ENCODE measurements at regions not wholly inside any gene's neighbourhood (a gene's known extent, or its start where the extent isn't known, plus 50 kb on each side); places are given as distances from the start of the nearest gene placed in this dataset.
"Not testable (repeated sequence)": the region's sequence is repeated elsewhere in the genome, so short reads cannot be mapped to it uniquely, and the experiment has no call there.

GRCh38 chr6:78666764-78667163 is 200.6 kb upstream of the IRAK1BP1 start:
- Histone ChIP-seq H3K36me3 (ENCODE audit: insufficient read depth, low read length) (no peaks in the 10 kb centered on the region), H3K4me3 (no peak overlapping the region), H3K9me3 (ENCODE audit: low read depth, low read length) (no peaks in the 10 kb centered on the region), H3K27ac (no peak overlapping the region), H3K9ac (ENCODE audit: insufficient read length) (no peak overlapping the region)
- DNase-seq (ENCODE audit: low read depth, low spot score): no peak
- no peak for TF ChIP-seq FOXP2 (optimal IDR thresholded peaks at IDR 0.05; ENCODE audit: control extremely low read depth, extremely low read length, insufficient read depth)
- no peak for TF ChIP-seq EZH2 (IDR thresholded peaks at IDR 0.05)
- TF ChIP-seq POLR2AphosphoS5 (IDR thresholded peaks at IDR 0.05; ENCODE audit: borderline replicate concordance, low read depth, low read length): no peak

GRCh38 chr6:78670156-78670555 is 197.2 kb upstream of the IRAK1BP1 start:
- DNase-seq (ENCODE audit: low read depth, low spot score): no peak
- TF ChIP-seq FOXP2 (optimal IDR thresholded peaks at IDR 0.05; ENCODE audit: control extremely low read depth, extremely low read length, insufficient read depth) (no peak), POLR2AphosphoS5 (IDR thresholded peaks at IDR 0.05; ENCODE audit: borderline replicate concordance, low read depth, low read length) (no peak), EZH2 (IDR thresholded peaks at IDR 0.05) (no peak)
- Histone ChIP-seq H3K36me3 (ENCODE audit: insufficient read depth, low read length) (no peaks in the 10 kb centered on the region), H3K27ac (no peak overlapping the region), H3K4me3 (no peak overlapping the region), H3K9ac (ENCODE audit: insufficient read length) (no peak overlapping the region), H3K9me3 (ENCODE audit: low read depth, low read length) (no peaks in the 10 kb centered on the region)

DNA sequence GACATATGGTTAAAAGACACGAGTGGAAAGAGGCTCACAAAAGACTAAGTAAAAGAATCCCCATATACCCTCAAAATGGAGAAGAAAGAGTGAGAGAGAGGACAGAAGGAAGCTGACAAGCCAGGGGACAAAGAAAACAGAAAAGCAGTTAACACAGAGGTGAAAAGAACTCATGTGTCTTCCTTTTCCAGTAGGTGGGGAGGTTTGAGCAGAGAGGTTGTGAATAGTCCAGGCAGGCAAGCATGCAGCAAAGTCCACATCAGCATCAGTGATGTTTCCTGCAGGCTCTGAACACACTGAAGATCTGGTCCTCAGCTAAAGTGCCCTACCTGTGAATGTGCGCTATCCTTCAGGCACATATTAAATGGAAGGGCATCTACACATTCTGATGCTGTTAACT is 196.5 kb upstream of the IRAK1BP1 start:
- no peak overlapping the region for H3K27ac ChIP-seq

GRCh38 chr6:78676069-78677007 is 191.0 kb upstream of the IRAK1BP1 start:
- H3K4me3 ChIP-seq; H3K9me3 ChIP-seq (ENCODE audit: low read depth, low read length); DNase-seq (ENCODE audit: low read depth, low spot score); H3K27ac ChIP-seq; H3K36me3 ChIP-seq (ENCODE audit: insufficient read depth, low read length); H3K9ac ChIP-seq (ENCODE audit: insufficient read length): not testable (repeated sequence)

More for the DNA sequence above, 196.5 kb upstream of the IRAK1BP1 start:
- no peak overlapping the region for H3K4me3 ChIP-seq
- H3K36me3 ChIP-seq (ENCODE audit: insufficient read depth, low read length): no peaks in the 10 kb centered on the region
- DNase-seq (ENCODE audit: low read depth, low spot score): no peak
- no peak overlapping the region for H3K9ac ChIP-seq (ENCODE audit: insufficient read length)
- no peaks in the 10 kb centered on the region for H3K9me3 ChIP-seq (ENCODE audit: low read depth, low read length)
- TF ChIP-seq POLR2AphosphoS5 (IDR thresholded peaks at IDR 0.05; ENCODE audit: borderline replicate concordance, low read depth, low read length) (no peak), FOXP2 (optimal IDR thresholded peaks at IDR 0.05; ENCODE audit: control extremely low read depth, extremely low read length, insufficient read depth) (no peak), EZH2 (IDR thresholded peaks at IDR 0.05) (no peak)

- H3K4me3 ChIP-seq: no peak overlapping the region
- TF ChIP-seq EZH2 (IDR thresholded peaks at IDR 0.05) (no peak), POLR2AphosphoS5 (IDR thresholded peaks at IDR 0.05; ENCODE audit: borderline replicate concordance, low read depth, low read length) (no peak), FOXP2 (optimal IDR thresholded peaks at IDR 0.05; ENCODE audit: control extremely low read depth, extremely low read length, insufficient read depth) (no peak)
- H3K27ac ChIP-seq: no peak overlapping the region
- DNase-seq (ENCODE audit: low read depth, low spot score): no peak
- no peak overlapping the region for H3K9ac ChIP-seq (ENCODE audit: insufficient read length)
- H3K36me3 ChIP-seq (ENCODE audit: insufficient read depth, low read length): no peaks in the 10 kb centered on the region
- no peaks in the 10 kb centered on the region for H3K9me3 ChIP-seq (ENCODE audit: low read depth, low read length)
Observed at GRCh38 chr6:78688668-78689067, 178.7 kb upstream of the IRAK1BP1 start.

- DNase-seq (ENCODE audit: low read depth, low spot score): no peak
- Histone ChIP-seq H3K36me3 (ENCODE audit: insufficient read depth, low read length) (no peaks in the 10 kb centered on the region), H3K4me3 (no peak overlapping the region), H3K9ac (ENCODE audit: insufficient read length) (no peak overlapping the region), H3K27ac (no peak overlapping the region), H3K9me3 (ENCODE audit: low read depth, low read length) (no peaks in the 10 kb centered on the region)
- TF ChIP-seq POLR2AphosphoS5 (IDR thresholded peaks at IDR 0.05; ENCODE audit: borderline replicate concordance, low read depth, low read length) (no peak), FOXP2 (optimal IDR thresholded peaks at IDR 0.05; ENCODE audit: control extremely low read depth, extremely low read length, insufficient read depth) (no peak), EZH2 (IDR thresholded peaks at IDR 0.05) (no peak)
Observed at GRCh38 chr6:78693835-78694234, 173.5 kb upstream of the IRAK1BP1 start.

GRCh38 chr6:78694628-78695027 is 172.7 kb upstream of the IRAK1BP1 start:
- H3K9me3 ChIP-seq (ENCODE audit: low read depth, low read length); H3K27ac ChIP-seq; H3K4me3 ChIP-seq; H3K36me3 ChIP-seq (ENCODE audit: insufficient read depth, low read length); DNase-seq (ENCODE audit: low read depth, low spot score); H3K9ac ChIP-seq (ENCODE audit: insufficient read length): not testable (repeated sequence)

- no peak overlapping the region for H3K9ac ChIP-seq (ENCODE audit: insufficient read length)
- no peak for DNase-seq (ENCODE audit: low read depth, low spot score)
Observed at GRCh38 chr6:78700991-78701390, 166.4 kb upstream of the IRAK1BP1 start.

GRCh38 chr6:78701407-78701806 is 165.9 kb upstream of the IRAK1BP1 start:
- Histone ChIP-seq H3K27ac (no peak overlapping the region), H3K9me3 (ENCODE audit: low read depth, low read length) (no peaks in the 10 kb centered on the region), H3K9ac (ENCODE audit: insufficient read length) (no peak overlapping the region), H3K4me3 (no peak overlapping the region), H3K36me3 (ENCODE audit: insufficient read depth, low read length) (no peaks in the 10 kb centered on the region)
- TF ChIP-seq FOXP2 (optimal IDR thresholded peaks at IDR 0.05; ENCODE audit: control extremely low read depth, extremely low read length, insufficient read depth): no peak
- no peak for TF ChIP-seq EZH2 (IDR thresholded peaks at IDR 0.05)
- TF ChIP-seq POLR2AphosphoS5 (IDR thresholded peaks at IDR 0.05; ENCODE audit: borderline replicate concordance, low read depth, low read length): no peak
- no peak for DNase-seq (ENCODE audit: low read depth, low spot score)

More at GRCh38 chr6:78700991-78701390, 166.4 kb upstream of the IRAK1BP1 start:
- Histone ChIP-seq H3K9me3 (ENCODE audit: low read depth, low read length) (no peaks in the 10 kb centered on the region), H3K36me3 (ENCODE audit: insufficient read depth, low read length) (no peaks in the 10 kb centered on the region), H3K27ac (no peak overlapping the region), H3K4me3 (no peak overlapping the region)
- TF ChIP-seq EZH2 (IDR thresholded peaks at IDR 0.05) (no peak), FOXP2 (optimal IDR thresholded peaks at IDR 0.05; ENCODE audit: control extremely low read depth, extremely low read length, insufficient read depth) (no peak), POLR2AphosphoS5 (IDR thresholded peaks at IDR 0.05; ENCODE audit: borderline replicate concordance, low read depth, low read length) (no peak)
